ENCODE measurements at regions not wholly inside any gene's neighbourhood (a gene's known extent, or its start where the extent isn't known, plus 50 kb on each side); places are given as distances from the start of the nearest gene placed in this dataset.

GRCh38 chr15:96470681-96471310 lies 140.3 kb downstream of the NR2F2 start:
- TF ChIP-seq CTCF (IDR thresholded peaks at IDR 0.05) = no peak
- no peak for TF ChIP-seq POLR2A (IDR thresholded peaks at IDR 0.05)

All from heart left ventricle (tissue), 13 donors.